ENCODE measurements at regions not wholly inside any gene's neighbourhood (a gene's known extent, or its start where the extent isn't known, plus 50 kb on each side); places are given as distances from the start of the nearest gene placed in this dataset.

DNA sequence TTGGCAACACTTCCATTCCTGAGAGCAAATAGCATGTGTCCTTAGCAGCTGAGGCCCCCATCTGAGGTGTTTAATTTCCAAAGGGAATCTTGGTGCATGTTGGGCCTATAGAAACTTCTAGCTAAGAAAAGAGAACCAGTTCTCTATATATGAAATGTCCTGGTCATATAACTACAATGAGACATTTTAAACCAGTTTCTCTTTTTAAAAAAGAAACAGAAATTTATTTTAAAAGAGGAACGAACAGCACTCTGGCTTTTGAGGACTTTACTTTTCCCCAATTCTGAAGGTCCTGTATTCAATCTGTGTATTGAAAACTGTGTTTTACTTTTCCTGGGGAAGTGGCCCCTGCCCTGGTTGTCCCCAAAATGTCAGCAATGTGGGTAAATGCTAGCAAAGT lies 94.0 kb upstream of the FOXN2 start:
- TF ChIP-seq EZH2 (conservative IDR thresholded peaks at IDR 0.05; ENCODE audit: low read depth, low read length) (no peak), STAT5B (CRISPR knock-in tag; IDR thresholded peaks at IDR 0.05) (no peak)
